ENCODE measurements at regions not wholly inside any gene's neighbourhood (a gene's known extent, or its start where the extent isn't known, plus 50 kb on each side); places are given as distances from the start of the nearest gene placed in this dataset.

DNA sequence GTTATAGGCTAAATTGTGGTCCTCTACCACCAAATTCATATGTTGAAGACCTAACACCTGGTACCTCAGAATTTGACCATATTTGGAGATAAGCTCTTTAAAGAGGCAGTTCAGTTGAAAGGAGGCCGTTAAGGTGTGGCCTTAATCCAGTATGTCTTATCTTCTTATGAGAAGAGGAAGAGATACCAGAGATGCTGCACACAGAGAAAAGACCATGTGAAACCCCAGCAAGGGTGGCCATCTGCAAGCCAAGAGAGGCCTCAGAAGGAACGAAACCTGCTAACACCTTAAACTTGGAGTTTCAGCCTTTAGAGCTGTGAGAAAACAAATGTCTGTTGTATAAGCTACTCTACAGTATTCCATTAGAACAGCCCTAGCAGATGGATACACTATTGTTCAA is 528.1 kb upstream of the DCC start:
- POLR2A ChIA-PET: no interaction called here
- ATAC-seq (no peak), DNase-seq (ENCODE audit: low spot score) (no peak)
- no peak overlapping the region for H3K27ac Mint-ChIP-seq
- no peaks in the 10 kb centered on the region for H3K27me3 Mint-ChIP-seq (ENCODE audit: low read depth)
- no peaks in the 10 kb centered on the region for H3K9me3 Mint-ChIP-seq
- CTCF ChIA-PET: no interaction called here
- H3K36me3 Mint-ChIP-seq: no peaks in the 10 kb centered on the region
- no peaks in the 10 kb centered on the region for H3K4me1 Mint-ChIP-seq
- TF ChIP-seq, protein P1, sequence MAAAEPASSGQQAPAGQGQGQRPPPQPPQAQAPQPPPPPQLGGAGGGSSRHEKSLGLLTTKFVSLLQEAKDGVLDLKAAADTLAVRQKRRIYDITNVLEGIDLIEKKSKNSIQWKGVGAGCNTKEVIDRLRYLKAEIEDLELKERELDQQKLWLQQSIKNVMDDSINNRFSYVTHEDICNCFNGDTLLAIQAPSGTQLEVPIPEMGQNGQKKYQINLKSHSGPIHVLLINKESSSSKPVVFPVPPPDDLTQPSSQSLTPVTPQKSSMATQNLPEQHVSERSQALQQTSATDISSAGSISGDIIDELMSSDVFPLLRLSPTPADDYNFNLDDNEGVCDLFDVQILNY (CRISPR knock-in tag; IDR thresholded peaks at IDR 0.05): no peak
- TF ChIP-seq TEAD4 (CRISPR knock-in tag; IDR thresholded peaks at IDR 0.05): no peak
- TF ChIP-seq, protein P2, sequence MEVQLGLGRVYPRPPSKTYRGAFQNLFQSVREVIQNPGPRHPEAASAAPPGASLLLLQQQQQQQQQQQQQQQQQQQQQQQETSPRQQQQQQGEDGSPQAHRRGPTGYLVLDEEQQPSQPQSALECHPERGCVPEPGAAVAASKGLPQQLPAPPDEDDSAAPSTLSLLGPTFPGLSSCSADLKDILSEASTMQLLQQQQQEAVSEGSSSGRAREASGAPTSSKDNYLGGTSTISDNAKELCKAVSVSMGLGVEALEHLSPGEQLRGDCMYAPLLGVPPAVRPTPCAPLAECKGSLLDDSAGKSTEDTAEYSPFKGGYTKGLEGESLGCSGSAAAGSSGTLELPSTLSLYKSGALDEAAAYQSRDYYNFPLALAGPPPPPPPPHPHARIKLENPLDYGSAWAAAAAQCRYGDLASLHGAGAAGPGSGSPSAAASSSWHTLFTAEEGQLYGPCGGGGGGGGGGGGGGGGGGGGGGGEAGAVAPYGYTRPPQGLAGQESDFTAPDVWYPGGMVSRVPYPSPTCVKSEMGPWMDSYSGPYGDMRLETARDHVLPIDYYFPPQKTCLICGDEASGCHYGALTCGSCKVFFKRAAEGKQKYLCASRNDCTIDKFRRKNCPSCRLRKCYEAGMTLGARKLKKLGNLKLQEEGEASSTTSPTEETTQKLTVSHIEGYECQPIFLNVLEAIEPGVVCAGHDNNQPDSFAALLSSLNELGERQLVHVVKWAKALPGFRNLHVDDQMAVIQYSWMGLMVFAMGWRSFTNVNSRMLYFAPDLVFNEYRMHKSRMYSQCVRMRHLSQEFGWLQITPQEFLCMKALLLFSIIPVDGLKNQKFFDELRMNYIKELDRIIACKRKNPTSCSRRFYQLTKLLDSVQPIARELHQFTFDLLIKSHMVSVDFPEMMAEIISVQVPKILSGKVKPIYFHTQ (CRISPR knock-in tag; IDR thresholded peaks at IDR 0.05): no peak
- TF ChIP-seq JUN (CRISPR knock-in tag; IDR thresholded peaks at IDR 0.05): no peak
- H3K4me3 Mint-ChIP-seq: no peak overlapping the region

DNA sequence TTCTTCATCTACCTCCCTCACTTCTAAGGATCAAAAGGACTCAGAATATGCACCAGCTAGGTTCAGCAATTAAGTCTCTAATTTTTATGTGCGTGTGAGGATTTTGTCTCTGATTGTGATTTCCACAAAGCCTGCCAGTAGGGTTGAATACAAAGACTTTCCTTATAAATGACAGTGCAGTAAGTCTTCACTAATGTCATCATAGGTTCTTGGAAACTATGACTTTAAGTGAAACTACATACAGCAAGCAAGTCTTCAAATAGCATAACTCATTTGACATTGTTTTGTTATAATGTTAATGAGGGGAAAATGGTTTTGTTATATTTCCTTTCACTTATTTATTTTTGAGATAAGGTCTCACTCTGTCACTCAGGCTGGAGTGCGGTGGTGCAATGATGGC is 526.3 kb upstream of the DCC start:
- no peak for DNase-seq (ENCODE audit: low spot score)
- CTCF ChIA-PET: no interaction called here
- H3K4me3 Mint-ChIP-seq: no peak overlapping the region

More for the DNA sequence above, 526.3 kb upstream of the DCC start:
- Mint-ChIP-seq H3K27ac (no peak overlapping the region), H3K9me3 (no peaks in the 10 kb centered on the region), H3K36me3 (no peaks in the 10 kb centered on the region), H3K27me3 (ENCODE audit: low read depth) (no peaks in the 10 kb centered on the region), H3K4me1 (no peaks in the 10 kb centered on the region)
- TF ChIP-seq SMAD3 (CRISPR knock-in tag; IDR thresholded peaks at IDR 0.05; ENCODE audit: borderline replicate concordance) (no peak), ZNF232 (CRISPR knock-in tag; IDR thresholded peaks at IDR 0.05) (no peak), ZNF138 (CRISPR knock-in tag; conservative IDR thresholded peaks at IDR 0.05) (no peak), NFYB (CRISPR knock-in tag; conservative IDR thresholded peaks at IDR 0.05; ENCODE audit: low read depth) (no peak), GABPB1 (CRISPR knock-in tag; IDR thresholded peaks at IDR 0.05) (no peak), IRF2 (CRISPR knock-in tag; IDR thresholded peaks at IDR 0.05; ENCODE audit: borderline replicate concordance, low read depth) (no peak), ZNF263 (CRISPR knock-in tag; IDR thresholded peaks at IDR 0.05; ENCODE audit: low read depth) (no peak), TEAD1 (CRISPR knock-in tag; IDR thresholded peaks at IDR 0.05) (no peak)
- TF ChIP-seq, protein P3, sequence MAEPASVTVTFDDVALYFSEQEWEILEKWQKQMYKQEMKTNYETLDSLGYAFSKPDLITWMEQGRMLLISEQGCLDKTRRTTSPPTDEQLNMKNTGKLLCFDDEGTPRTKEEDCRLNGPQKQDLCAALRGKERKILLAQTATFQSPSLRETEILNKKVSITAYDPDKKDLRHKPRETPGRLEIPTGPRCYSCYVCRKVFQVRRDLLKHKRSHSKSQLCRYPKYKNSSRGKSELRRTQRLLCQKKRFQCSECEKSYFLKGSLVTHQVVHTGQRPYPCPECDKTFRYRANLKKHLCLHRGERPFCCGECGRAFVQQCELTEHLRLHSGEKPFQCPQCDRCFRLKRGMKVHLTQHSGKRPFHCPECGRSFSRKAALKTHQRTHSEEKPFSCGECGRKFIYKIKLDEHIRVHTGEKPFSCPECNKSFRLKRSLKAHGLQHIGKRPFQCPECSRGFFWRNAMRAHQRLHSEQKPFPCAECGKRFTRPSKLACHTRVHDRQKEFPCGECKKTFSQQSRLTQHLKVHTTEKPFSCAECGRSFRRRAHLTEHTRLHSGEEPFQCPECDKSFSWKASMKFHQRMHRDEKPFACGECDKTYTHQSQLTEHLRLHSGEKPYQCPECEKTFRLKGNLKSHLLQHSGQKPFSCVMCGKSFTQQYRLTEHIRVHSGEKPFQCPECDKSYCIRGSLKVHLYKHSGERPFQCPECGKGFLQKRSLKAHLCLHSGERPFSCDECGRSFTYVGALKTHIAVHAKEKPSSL (CRISPR knock-in tag; conservative IDR thresholded peaks at IDR 0.05): no peak
- TF ChIP-seq, protein P4, sequence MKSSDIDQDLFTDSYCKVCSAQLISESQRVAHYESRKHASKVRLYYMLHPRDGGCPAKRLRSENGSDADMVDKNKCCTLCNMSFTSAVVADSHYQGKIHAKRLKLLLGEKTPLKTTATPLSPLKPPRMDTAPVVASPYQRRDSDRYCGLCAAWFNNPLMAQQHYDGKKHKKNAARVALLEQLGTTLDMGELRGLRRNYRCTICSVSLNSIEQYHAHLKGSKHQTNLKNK (CRISPR knock-in tag; IDR thresholded peaks at IDR 0.05): no peak
- TF ChIP-seq, protein P5, sequence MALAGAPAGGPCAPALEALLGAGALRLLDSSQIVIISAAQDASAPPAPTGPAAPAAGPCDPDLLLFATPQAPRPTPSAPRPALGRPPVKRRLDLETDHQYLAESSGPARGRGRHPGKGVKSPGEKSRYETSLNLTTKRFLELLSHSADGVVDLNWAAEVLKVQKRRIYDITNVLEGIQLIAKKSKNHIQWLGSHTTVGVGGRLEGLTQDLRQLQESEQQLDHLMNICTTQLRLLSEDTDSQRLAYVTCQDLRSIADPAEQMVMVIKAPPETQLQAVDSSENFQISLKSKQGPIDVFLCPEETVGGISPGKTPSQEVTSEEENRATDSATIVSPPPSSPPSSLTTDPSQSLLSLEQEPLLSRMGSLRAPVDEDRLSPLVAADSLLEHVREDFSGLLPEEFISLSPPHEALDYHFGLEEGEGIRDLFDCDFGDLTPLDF (CRISPR knock-in tag; IDR thresholded peaks at IDR 0.05): no peak
- TF ChIP-seq, protein P6, sequence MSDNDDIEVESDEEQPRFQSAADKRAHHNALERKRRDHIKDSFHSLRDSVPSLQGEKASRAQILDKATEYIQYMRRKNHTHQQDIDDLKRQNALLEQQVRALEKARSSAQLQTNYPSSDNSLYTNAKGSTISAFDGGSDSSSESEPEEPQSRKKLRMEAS (CRISPR knock-in tag; IDR thresholded peaks at IDR 0.05): no peak
- TF ChIP-seq, protein P7, sequence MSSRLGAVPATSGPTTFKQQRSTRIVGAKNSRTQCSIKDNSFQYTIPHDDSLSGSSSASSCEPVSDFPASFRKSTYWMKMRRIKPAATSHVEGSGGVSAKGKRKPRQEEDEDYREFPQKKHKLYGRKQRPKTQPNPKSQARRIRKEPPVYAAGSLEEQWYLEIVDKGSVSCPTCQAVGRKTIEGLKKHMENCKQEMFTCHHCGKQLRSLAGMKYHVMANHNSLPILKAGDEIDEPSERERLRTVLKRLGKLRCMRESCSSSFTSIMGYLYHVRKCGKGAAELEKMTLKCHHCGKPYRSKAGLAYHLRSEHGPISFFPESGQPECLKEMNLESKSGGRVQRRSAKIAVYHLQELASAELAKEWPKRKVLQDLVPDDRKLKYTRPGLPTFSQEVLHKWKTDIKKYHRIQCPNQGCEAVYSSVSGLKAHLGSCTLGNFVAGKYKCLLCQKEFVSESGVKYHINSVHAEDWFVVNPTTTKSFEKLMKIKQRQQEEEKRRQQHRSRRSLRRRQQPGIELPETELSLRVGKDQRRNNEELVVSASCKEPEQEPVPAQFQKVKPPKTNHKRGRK (CRISPR knock-in tag; IDR thresholded peaks at IDR 0.05; ENCODE audit: borderline replicate concordance): no peak
- TF ChIP-seq, protein P8, sequence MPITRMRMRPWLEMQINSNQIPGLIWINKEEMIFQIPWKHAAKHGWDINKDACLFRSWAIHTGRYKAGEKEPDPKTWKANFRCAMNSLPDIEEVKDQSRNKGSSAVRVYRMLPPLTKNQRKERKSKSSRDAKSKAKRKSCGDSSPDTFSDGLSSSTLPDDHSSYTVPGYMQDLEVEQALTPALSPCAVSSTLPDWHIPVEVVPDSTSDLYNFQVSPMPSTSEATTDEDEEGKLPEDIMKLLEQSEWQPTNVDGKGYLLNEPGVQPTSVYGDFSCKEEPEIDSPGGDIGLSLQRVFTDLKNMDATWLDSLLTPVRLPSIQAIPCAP (CRISPR knock-in tag; IDR thresholded peaks at IDR 0.05): no peak
- POLR2A ChIA-PET: no interaction called here
- ATAC-seq: no peak
